Mucosa of rectum (tissue), 2 donors: ENCODE measurements at regions not wholly inside any gene's neighbourhood (a gene's known extent, or its start where the extent isn't known, plus 50 kb on each side); places are given as distances from the start of the nearest gene placed in this dataset.

Source experiments
- H3K27ac ChIP-seq, 2 donors: one replicate each; pipeline ENCODE4 v1.7.0; 2013; ENCODE audit warnings: inconsistent platforms in 2 of 2, low read depth in 2 of 2, low read length in 2 of 2
- H3K27me3 ChIP-seq, 2 donors: one replicate each; pipeline ENCODE4 v1.7.0; 2013; ENCODE audit warnings: low read length in 2 of 2; ENCODE audit not compliant: control insufficient read depth in 2 of 2, insufficient read depth in 2 of 2
- H3K36me3 ChIP-seq, 2 donors: one replicate each; pipeline ENCODE4 v1.7.0; 2013; ENCODE audit warnings: low read length in 2 of 2; ENCODE audit not compliant: control insufficient read depth in 2 of 2, insufficient read depth in 2 of 2
- H3K4me1 ChIP-seq, 2 donors: one replicate each; pipeline ENCODE4 v1.7.0; 2013; ENCODE audit warnings: low read length in 2 of 2, mild to moderate bottlenecking in 1 of 2; ENCODE audit not compliant: control insufficient read depth in 2 of 2, insufficient read depth in 2 of 2
- H3K4me3 ChIP-seq, 2 donors: one replicate each; pipeline ENCODE4 v1.7.0; 2013; ENCODE audit warnings: low read length in 2 of 2
- H3K9ac ChIP-seq, 2 donors: one replicate each; pipeline ENCODE4 v1.7.0; 2013; ENCODE audit warnings: low read length in 2 of 2, low read depth in 1 of 2, mild to moderate bottlenecking in 1 of 2
- H3K9me3 ChIP-seq, 2 donors: one replicate each; pipeline ENCODE4 v1.7.0; 2013; ENCODE audit warnings: low read length in 2 of 2; ENCODE audit not compliant: control insufficient read depth in 2 of 2
- donor health status: healthy.
- donor health status: Normal muscosa, but diverticular disease.

DNA sequence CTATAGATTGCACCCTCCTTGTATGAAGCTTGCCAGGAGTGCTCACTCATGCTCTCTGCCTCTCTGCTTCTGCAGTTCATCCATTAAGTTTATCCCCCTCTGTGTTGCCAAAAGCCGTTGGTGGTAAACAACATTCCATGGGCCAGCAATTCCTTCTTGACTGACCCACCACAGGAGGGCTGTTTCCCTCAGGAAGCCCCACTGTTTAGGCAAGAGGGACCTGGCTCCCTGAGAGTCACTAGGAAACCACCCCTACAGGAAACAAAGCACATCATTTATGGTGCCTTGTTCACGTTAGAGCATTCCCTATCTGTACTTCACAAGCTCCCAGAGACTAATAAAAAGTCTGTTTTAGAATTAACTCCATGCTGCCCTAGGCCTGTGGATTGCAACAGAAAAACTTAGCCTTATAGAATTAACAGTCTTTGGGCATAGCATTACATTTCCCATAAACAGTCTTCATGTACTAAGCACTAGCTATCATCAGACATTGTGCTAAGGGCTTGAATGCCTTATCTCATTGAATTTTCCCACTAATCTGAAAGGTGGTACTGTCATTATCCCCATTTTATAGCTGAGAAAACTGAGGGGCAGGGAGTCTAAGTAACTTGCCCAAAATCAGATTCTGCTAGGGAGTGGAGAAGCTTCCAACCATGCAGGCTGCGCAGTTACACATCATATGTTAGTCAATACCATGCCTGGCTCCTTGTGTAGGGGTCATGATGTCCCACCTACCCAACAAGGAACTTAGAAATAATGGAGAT lies 149.9 kb downstream of the SHQ1 start:
- no peak overlapping the region for H3K4me3 ChIP-seq
- no peaks in the 10 kb centered on the region for H3K36me3 ChIP-seq
- H3K4me1 ChIP-seq, result no peaks in the 10 kb centered on the region
- H3K9ac ChIP-seq, result no peak overlapping the region
- no peaks in the 10 kb centered on the region for H3K9me3 ChIP-seq
- no peaks in the 10 kb centered on the region for H3K27me3 ChIP-seq
- H3K27ac ChIP-seq, result no peak overlapping the region

DNA sequence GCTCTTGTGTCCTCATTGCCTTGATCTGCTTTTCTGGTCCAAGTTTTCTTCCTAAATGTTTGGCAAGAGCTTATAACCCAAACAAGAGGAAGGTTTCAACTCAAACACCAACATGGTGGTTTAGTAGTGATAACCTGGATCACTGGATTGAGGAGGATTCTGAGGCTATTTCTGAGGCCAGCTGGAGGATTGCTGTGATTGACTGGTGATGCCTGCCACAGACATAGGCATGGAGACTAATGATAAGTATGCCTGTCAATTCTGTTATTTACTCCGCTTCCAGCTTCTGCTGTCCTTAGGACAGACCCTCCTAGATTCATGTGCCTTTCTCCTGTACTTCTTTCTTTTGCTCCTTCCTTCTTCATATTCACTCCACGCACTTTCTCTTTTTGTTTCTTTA lies 150.5 kb downstream of the SHQ1 start:
- H3K9me3 ChIP-seq, result no peaks in the 10 kb centered on the region
- H3K4me1 ChIP-seq, result no peaks in the 10 kb centered on the region

DNA sequence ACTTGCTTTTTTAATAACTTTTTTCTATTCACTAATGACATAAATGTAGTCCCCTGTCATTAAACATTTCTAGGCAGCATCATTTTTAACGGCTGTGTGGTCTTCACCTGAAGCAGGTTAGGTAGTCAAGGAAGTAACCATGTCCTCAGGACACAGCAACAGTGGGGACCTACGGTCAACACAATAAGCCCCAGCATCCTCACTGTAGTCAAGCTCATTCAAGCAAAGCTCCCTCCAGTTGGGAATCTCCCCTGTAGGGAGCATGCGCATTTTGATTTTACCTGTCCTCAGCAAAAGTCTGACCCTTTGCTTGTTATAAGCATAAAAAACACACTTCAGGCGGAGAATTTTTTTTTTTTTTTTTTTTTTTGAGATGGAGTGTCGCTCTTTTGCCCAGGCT lies 151.4 kb downstream of the SHQ1 start:
- H3K9me3 ChIP-seq, result no peaks in the 10 kb centered on the region
- H3K4me1 ChIP-seq, result no peaks in the 10 kb centered on the region
- H3K36me3 ChIP-seq, result no peaks in the 10 kb centered on the region
- H3K4me3 ChIP-seq, result no peak overlapping the region
- no peaks in the 10 kb centered on the region for H3K27me3 ChIP-seq
- no peak overlapping the region for H3K9ac ChIP-seq
- no peak overlapping the region for H3K27ac ChIP-seq

More for the DNA sequence above, 150.5 kb downstream of the SHQ1 start:
- Histone ChIP-seq H3K36me3 (no peaks in the 10 kb centered on the region), H3K4me3 (no peak overlapping the region), H3K9ac (no peak overlapping the region), H3K27me3 (no peaks in the 10 kb centered on the region), H3K27ac (no peak overlapping the region)

DNA sequence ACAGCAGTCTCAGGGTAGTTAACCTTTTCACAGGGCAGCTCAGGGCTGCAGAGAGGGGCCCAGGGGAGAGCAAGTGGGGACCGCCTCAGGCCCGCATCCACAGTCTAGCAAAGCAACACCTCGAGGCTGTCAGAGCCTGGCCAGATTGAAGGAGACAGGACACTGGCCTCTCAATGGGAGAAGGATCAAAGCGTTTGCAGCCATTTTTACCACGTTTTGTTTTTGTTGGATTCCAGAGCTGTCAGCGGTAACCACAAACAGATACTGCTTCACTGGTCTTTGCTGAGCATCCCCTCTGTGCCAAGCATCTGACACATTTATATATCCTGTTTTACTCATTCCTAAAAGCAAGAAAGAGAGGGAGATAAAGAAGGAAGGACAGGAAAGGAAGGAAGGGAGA lies 153.8 kb downstream of the SHQ1 start:
- Histone ChIP-seq H3K36me3 (no peaks in the 10 kb centered on the region), H3K4me3 (no peak overlapping the region), H3K9me3 (no peaks in the 10 kb centered on the region), H3K27me3 (no peaks in the 10 kb centered on the region), H3K9ac (no peak overlapping the region), H3K27ac (no peak overlapping the region), H3K4me1 (no peaks in the 10 kb centered on the region)

DNA sequence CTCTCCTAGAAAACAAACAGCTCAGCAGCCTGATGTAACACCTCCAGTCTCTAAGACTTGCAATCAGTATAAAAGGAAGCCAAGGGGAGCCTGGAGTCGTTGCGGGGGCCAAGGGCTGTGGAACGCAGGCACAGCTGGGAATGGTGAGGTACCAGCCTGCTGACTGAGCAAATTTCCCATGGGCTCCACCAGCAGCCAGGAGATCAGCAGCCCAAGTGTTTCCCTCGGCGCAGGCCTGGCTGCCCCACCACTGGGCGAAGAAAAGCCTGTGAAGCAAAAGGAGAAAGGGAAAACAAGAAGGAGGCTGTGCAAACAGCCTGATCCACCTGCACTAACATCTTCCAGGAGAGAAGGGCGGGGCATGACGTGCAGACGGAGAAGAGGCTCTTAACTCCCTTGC lies 155.3 kb downstream of the SHQ1 start:
- no peaks in the 10 kb centered on the region for H3K36me3 ChIP-seq
- H3K27me3 ChIP-seq, result no peaks in the 10 kb centered on the region
- H3K9ac ChIP-seq, result no peak overlapping the region
- H3K4me1 ChIP-seq, result no peaks in the 10 kb centered on the region
- H3K4me3 ChIP-seq, result no peak overlapping the region
- H3K9me3 ChIP-seq, result no peaks in the 10 kb centered on the region
- H3K27ac ChIP-seq, result no peak overlapping the region

DNA sequence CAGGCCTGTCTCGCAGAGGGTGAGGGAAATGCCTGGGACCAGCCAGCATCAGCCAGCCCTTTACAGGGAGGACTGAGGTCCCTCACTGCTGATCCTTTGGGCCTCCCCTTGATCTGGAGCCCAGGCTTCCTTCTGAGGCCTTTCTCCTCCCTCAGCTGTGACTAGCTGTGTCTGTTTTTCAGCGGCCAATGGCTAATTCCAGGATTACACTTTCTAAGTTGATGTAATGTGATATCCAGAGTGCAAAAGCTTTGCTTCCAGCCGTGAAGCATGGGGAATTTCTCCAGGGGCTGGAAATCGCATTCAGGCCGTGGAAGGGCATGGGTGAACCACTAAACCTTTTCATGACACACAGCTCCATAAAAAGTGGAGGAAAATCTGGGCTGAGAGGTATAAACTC lies 157.6 kb downstream of the SHQ1 start:
- Histone ChIP-seq H3K9ac (no peak overlapping the region), H3K27ac (no peak overlapping the region)

DNA sequence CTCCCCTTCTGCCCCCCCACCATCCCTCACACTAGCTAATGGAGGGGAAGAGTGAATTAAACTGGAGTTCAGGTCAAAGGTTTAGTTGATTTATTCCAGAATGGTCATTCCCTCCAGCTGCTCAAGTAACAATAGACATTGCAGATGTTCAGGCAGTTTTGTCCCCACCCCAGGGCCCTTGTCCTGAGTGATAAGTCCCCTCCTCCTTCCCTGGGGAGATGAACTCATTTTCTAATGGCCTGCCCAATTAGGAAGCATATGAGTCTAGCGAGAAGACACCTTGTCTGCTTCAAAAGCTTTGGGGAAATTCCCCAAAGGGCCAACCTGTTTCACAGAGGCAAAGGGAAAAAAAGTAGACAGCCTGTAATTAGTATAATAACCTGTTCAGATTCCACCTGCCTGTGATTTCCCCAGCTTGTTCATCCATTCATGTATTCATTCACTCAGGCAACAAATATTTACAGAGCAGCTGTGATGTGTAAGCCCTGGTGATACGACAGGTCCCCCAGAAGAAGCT lies 165.3 kb downstream of the SHQ1 start:
- peaks cover 5 to 9% of the 10 kb centered on the region in 2 donors for H3K4me1 ChIP-seq
- H3K27ac ChIP-seq, result no peak overlapping the region
- no peaks in the 10 kb centered on the region for H3K36me3 ChIP-seq
- H3K9me3 ChIP-seq, result no peaks in the 10 kb centered on the region
- no peaks in the 10 kb centered on the region for H3K27me3 ChIP-seq
- H3K4me3 ChIP-seq, result no peak overlapping the region
- H3K9ac ChIP-seq, result no peak overlapping the region

More for the DNA sequence above, 157.6 kb downstream of the SHQ1 start:
- Histone ChIP-seq H3K36me3 (no peaks in the 10 kb centered on the region), H3K4me3 (no peak overlapping the region), H3K9me3 (no peaks in the 10 kb centered on the region), H3K4me1 (no peaks in the 10 kb centered on the region), H3K27me3 (no peaks in the 10 kb centered on the region)

DNA sequence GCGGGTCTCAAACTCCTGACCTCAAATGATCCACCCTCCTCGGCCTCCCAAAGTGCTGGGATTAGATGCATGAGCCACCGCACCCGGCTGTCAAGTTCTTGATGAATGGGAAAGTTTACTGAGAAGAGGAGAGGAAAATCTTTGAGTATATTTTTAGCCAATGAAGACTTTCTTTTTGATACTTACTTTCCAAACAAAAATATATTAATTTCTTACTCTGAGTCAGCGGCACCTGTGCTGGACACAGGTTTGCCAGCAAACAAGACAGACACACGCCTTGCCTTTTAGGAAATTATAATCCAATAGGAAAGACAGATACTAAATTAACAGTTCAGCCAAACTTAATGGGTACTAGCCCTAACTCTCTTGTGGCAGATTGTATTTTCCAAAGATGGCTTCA lies 166.6 kb downstream of the SHQ1 start:
- no peak overlapping the region for H3K9ac ChIP-seq
- no peaks in the 10 kb centered on the region for H3K9me3 ChIP-seq
- peaks cover 7 to 9% of the 10 kb centered on the region in 2 donors for H3K4me1 ChIP-seq
- H3K4me3 ChIP-seq, result no peak overlapping the region
- H3K27ac ChIP-seq, result no peak overlapping the region
- H3K36me3 ChIP-seq, result no peaks in the 10 kb centered on the region
- H3K27me3 ChIP-seq, result no peaks in the 10 kb centered on the region

DNA sequence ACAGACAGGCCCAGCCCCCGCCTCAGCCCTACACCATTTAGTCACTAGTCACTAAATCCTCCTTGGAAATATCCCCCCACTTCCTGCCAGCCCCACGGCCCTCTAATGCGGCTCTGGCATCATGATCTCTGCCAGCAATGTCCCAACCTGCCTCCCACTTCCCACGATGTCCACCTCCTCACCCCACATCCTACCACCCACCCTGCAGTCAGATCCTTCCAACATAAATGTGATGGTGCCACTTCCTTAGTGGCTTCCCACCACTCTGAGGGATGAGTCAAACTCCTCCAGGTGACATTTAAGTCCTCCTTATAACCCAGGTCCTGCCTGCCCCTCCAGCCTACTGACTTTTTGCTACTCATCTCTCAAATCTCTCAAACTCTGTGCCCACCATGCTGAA lies 167.5 kb downstream of the SHQ1 start:
- no peak overlapping the region for H3K9ac ChIP-seq
- H3K27ac ChIP-seq, result no peak overlapping the region
- H3K4me3 ChIP-seq, result no peak overlapping the region
- peaks cover 7 to 9% of the 10 kb centered on the region in 2 donors for H3K4me1 ChIP-seq
- H3K36me3 ChIP-seq, result no peaks in the 10 kb centered on the region
- no peaks in the 10 kb centered on the region for H3K27me3 ChIP-seq
- H3K9me3 ChIP-seq, result no peaks in the 10 kb centered on the region

DNA sequence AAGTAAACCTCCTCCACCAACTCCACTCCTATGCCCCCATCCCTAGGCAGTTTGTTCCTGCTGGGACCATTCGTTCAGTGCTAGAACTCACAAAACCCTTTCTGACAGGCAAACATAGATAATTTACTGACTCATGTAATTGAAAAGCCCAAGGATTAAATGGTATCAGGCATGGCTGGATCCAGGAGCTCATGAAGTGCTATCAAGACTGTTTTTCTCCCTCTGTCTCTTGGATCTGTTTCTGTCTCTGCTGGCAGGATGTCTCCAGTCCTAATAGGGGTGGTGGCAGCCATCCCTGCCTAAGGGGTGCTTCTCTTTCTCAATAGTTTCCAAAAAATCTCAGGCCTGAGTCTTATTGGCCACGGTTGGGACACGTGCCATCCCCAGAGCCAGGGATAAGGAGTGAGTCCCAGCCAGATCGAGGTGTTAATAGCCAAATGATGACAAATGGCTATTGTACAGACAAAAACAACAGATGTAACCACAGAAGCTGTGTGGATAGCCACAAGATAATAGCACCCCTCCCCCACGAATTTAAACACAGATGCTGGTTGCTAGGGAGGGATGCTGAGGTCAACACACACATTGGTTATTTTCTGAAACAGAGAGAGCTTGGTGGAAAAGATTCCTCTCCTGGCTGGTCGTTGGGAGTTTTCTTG lies 168.6 kb downstream of the SHQ1 start:
- H3K4me1 ChIP-seq, result peaks cover 7 to 9% of the 10 kb centered on the region in 2 donors
- H3K36me3 ChIP-seq, result no peaks in the 10 kb centered on the region
- H3K27ac ChIP-seq, result no peak overlapping the region
- no peaks in the 10 kb centered on the region for H3K27me3 ChIP-seq
- H3K9ac ChIP-seq, result no peak overlapping the region
- no peaks in the 10 kb centered on the region for H3K9me3 ChIP-seq
- H3K4me3 ChIP-seq, result no peak overlapping the region
